ENCODE measurements at regions not wholly inside any gene's neighbourhood (a gene's known extent, or its start where the extent isn't known, plus 50 kb on each side); places are given as distances from the start of the nearest gene placed in this dataset.
"Not testable (repeated sequence)": the region's sequence is repeated elsewhere in the genome, so short reads cannot be mapped to it uniquely, and the experiment has no call there.

GRCh38 chr13:79859756-79860155, 378.8 kb downstream of the NDFIP2 start:
- no peak for DNase-seq

DNA sequence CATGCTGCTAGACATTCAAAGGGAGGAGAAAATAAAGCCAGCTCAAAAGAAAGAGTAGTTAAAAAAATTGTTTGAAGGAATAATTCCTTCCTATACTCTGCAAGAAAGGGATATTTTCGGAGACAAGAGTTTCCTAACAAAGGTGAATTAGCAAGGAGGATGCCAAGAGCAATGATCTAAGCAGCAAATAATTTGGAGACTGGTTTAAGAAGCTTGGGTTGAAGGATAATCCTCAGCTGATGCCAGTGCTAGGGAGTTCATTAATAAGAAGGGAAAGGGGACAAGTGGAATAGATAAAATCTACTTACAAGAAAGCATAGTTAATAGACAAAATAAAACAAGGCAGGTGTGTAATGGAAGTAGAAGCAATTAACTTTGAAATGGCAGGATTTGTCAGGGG, 372.3 kb downstream of the NDFIP2 start:
- no peak for DNase-seq

DNA sequence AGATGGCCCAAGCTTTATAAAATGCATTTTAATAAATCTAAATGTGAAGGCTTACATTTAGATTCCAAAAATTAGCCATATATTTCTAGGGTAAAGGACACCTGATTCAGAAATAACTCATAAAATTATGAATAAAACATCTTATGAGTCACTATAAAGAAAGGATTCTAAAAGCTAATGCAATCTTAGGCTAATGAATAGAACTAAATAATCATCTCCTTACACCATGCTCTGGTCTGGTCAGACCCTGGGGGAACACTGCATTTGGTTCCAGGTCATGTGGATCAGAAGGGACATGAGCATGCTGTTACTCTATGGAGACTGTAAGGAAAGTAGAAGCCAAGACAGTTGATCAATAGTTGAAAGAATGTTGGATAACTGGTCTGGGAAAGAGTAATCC, 370.4 kb downstream of the NDFIP2 start:
- DNase-seq: no peak

DNA sequence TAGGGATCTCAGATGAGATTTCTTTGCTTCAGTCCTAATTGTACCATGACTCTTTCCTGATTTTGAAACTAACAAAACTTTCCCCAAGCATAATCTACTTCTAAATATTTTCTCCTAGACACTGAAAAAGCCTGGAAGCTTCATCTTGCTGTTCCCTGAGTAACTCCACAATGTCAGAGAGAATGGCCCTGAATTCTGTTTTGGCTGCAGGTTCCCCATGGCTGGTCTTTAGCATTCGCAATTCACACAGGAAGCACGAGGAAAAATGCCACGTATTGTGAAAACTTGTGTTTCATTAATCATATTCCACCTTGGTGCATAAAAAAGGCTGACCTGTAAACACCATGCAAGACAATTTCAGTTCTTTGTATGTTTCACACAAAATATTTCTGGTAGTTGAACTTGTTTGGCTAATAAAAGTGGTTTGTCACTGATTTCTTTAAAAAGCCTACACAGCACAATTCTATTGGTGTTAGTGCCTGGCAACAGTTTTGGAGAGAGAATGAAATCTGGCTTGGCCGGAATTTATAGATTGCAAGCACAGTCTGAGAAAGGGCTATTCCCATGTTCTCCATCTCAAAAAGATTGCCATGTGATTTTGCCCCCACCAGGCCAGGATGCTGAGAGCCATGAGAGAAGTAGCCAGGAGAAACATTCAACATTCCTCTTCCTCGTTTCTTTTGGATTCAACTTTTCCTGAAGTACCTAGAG, 367.1 kb downstream of the NDFIP2 start:
- no peak for DNase-seq

DNA sequence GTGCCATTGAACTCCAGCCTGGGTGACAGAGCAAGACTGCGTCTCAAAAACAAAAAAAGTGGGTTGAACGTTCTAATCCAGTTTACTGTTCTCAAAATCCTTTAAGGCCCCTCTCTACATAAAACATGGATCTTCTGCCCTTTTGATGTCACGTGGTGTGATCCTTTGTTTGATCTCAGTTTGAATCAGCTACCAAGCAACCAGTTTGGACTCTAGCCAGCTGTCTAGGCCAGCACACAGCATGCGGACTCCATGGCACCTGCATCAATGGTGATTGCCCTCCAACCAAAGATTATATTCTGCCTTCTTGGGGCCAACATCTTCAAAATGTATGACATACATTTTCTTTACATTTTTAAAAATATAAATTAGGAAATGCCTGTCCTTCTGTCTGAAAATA, 365.4 kb downstream of the NDFIP2 start:
- DNase-seq: no peak

DNA sequence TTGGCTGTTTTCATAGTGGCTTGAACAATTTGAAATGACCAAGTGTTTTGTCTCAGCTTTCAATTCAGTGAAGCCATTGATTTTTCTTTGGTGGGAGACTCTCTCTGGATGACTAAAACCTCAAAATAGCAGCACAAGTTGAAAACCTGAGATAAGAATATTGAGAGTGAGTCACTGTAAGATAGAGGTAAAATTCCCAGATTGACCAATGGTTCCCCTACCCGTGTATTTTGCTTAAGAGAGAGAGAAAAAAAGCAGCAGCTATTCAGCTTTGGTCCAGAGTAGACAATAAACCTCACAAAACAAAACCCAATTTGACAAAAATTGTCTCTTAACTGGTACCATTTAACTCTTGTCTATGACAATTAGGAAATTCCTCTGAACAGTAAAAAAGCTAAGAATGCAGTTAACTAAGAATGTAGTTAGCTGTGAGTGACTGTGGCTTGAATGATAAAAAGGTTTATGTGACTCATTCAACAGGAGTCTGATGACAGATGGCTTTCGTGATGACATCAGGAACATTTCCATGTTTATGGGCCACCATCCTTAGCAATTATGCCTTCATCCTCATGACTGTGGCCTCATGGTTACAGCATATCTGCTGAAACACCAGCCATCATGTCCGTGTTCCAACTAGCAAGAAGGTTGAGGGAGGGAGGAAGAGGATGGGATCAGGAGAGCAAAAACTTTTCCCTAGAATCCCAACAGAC, 356.9 kb downstream of the NDFIP2 start:
- DNase-seq: no peak

DNA sequence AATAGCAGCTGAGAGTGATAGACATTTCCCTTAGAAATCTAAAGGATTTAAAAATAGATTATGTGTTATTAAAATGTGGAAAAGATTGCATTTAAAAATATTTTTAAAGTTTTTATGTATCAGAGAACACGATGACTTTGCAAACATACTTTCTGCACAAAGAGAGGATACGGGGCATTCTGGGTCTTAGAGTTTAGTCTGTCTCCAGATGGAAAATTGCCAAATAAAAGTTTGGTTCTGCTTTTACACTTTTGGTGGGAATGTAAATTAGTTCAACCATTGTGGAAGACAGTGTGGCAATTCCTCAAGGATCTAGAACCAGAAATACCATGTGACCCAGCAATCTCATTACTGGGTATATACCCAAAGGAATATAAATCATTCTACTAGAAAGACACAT, 355.2 kb downstream of the NDFIP2 start:
- not testable (repeated sequence) for DNase-seq

GRCh38 chr13:79834876-79835275, 353.9 kb downstream of the NDFIP2 start:
- DNase-seq: no peak

GRCh38 chr13:79833991-79834390, 353.0 kb downstream of the NDFIP2 start:
- DNase-seq: no peak

GRCh38 chr13:79831556-79831955, 350.6 kb downstream of the NDFIP2 start:
- DNase-seq: no peak

DNA sequence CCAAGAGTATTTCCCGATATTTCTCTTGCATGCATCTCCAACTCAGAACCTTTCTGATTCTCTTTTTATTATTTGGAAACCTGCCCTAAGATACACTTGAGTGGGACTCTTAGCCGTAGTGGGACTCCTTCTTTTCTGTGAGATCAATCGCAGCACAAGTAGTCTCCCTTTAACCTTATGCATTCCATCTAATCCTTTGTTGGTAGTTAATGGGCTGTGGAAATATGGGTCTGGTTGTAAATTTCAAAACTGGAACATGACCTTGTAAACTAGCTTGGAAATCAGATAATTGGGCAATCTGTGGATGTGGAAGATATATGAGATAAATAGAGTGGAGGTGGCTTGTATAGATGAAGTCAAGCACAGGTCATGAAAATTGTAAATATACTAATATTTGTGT, 350.0 kb downstream of the NDFIP2 start:
- no peak for DNase-seq

DNA sequence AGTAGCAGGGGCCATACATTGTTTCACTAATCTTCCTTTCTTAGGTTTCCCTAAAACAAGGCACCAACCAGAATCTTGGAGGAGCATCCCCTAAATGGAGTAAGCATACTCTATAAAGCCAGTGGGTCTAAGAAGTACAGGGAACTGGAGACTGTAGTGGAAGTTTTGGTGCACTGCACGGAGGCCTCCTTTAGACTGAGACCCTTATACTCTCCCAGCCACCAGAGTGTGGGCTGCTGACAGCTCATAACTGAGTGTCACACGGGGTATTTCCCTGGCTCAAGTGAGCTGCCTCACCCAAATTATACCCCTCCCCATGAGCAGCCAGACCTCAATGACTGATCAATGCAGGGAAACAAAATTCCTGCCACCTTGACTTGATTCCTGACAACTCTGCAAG, 349.5 kb downstream of the NDFIP2 start:
- no peak for DNase-seq

DNA sequence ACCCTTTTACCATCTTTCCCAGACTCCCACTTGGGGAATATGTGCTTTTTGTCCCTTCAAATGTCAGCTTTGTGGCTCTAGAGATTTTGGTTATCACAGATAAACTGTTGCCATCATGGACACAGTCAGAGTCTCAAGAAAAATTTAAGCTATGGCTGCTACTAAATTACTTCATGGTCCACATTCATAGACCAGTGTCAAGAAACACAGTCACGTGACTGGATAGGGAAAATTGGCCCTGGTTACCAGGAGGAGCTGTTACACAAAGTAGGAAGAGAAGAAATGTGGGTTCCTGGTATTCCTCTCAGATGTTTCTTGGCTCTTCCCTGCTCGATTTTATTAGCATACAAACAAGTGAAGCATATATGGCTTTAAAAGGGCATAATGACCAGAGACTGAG, 348.9 kb downstream of the NDFIP2 start:
- DNase-seq: no peak

DNA sequence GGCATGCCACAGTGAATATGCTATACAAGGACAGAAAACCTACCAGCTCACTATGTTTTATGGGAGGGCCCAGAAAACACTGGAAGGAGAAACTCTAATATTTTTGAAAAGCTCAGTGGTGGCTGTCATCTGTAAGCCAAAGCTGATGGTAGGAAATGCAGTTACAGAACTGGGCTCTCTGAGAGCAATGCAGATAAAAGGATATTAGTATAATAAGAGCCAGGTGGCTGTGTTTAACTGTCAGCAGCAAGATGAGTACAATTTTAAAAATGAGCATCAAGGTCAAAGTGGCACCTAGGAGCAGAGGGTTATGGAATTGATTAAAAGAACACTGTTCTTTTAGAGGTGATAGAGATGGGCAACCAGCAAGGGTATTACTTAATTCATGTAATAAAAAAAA, 345.0 kb downstream of the NDFIP2 start:
- DNase-seq: no peak

DNA sequence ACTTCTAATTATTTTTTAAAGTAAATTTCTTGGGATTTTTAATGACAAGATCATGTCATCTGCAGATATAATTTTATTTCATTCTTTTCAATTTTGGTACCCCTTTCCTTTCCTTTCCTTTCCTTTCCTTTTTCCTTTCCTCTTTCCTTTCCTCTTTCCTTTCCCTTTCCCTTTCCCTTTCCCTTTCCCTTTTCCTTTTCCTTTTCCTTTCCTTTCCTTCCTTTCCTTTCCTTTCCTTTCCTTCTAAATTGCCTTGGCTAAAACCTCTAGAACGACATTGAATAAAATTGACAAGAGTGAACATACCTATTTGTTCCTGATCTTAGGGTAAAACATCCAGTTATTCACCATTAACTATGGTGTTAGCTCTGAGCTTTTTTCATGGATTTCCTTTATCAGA, 334.1 kb downstream of the NDFIP2 start:
- no peak for DNase-seq

GRCh38 chr13:79812070-79812850, 331.3 kb downstream of the NDFIP2 start:
- no peak for DNase-seq

DNA sequence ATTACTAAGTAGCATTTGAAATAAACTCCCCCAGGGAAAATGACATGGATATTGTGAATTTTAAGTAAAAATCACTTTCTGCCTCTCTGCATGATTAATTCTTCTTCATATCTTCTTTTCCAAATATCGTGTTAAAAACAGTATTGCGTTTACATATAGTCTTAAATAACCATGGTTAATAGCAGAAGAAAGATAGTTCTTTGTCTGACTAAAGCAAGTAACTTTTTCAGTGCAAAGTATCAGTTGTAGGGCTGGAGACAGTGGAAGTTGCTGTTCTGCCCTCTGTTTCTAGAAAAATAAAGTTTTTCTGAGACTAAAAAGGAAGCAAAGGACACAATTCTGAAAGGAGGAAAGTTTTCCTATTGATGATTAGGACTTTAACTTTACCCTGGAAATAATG, 330.2 kb downstream of the NDFIP2 start:
- DNase-seq: no peak

DNA sequence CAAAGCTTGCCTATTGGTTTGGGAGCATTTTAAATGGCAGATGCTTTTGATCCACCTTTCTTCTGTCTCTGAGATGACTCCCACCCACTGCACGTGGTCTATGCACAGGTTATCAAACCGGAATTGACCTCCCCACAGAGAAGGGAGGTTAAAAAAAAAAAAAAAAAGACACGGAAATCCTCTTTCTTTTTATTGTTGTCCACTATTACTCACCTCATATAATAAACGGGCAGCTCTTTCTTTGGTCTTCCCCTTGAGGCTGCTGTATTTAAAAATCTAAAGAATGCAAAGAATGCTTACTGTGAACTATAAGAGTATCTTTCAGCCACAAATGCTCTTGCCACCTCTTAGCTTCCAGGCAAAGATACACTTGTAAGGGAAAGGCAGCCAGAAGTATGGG, 329.7 kb downstream of the NDFIP2 start:
- DNase-seq: no peak

- DNase-seq: no peak
Observed at GRCh38 chr13:79810018-79810417, 329.1 kb downstream of the NDFIP2 start.

GRCh38 chr13:79808475-79808874, 327.5 kb downstream of the NDFIP2 start:
- no peak for DNase-seq

DNA sequence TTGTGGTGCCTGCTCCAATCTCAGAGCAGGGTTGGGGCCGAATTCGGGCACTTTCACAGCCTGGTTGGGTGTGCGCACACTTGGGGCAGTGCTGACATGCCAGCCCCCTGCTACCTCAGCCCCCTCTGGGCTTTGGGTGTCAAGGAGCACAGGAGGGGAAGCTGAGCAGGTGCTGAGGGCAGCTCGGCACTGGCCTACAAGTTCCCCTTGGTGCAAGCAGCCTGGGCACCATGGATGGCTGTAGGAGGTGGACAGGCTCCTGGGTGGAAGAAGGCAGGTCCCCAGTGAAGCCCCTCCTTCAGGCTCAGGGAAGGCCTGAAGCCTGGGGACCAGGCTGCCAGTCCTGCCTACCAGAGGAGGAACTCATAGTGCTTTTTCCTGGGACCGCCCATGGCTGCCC, 326.6 kb downstream of the NDFIP2 start:
- no peak for DNase-seq

GRCh38 chr13:79806821-79807220, 325.9 kb downstream of the NDFIP2 start:
- no peak for DNase-seq

GRCh38 chr13:79805317-79805716, 324.4 kb downstream of the NDFIP2 start:
- no peak for DNase-seq

- no peak for DNase-seq
Observed at GRCh38 chr13:79803989-79804388, 323.0 kb downstream of the NDFIP2 start.
